KOPT-K1 (cell line): ENCODE measurements at regions not wholly inside any gene's neighbourhood (a gene's known extent, or its start where the extent isn't known, plus 50 kb on each side); places are given as distances from the start of the nearest gene placed in this dataset.
"Not testable (repeated sequence)": the region's sequence is repeated elsewhere in the genome, so short reads cannot be mapped to it uniquely, and the experiment has no call there.

Experiments
- H3K27ac ChIP-seq: fragments of 200-600 bp; sonication (generic); 2 replicates; pipeline ENCODE4 v1.5.1; 2016; ENCODE audit warnings: antibody characterized with exemption, mild to moderate bottlenecking, low read depth, low read length; ENCODE audit not compliant: poor library complexity, severe bottlenecking
- H3K36me3 ChIP-seq: fragments of 200-600 bp; sonication (generic); 2 replicates; pipeline ENCODE4 v1.5.1; 2017; ENCODE audit warnings: antibody characterized with exemption, mild to moderate bottlenecking, low read length, moderate library complexity; ENCODE audit not compliant: insufficient read depth
- H3K9me3 ChIP-seq: fragments of 200-600 bp; sonication (generic); 2 replicates; pipeline ENCODE4 v1.5.1; 2017; ENCODE audit warnings: antibody characterized with exemption, low read length, mild to moderate bottlenecking; ENCODE audit not compliant: insufficient read depth, poor library complexity, severe bottlenecking

DNA sequence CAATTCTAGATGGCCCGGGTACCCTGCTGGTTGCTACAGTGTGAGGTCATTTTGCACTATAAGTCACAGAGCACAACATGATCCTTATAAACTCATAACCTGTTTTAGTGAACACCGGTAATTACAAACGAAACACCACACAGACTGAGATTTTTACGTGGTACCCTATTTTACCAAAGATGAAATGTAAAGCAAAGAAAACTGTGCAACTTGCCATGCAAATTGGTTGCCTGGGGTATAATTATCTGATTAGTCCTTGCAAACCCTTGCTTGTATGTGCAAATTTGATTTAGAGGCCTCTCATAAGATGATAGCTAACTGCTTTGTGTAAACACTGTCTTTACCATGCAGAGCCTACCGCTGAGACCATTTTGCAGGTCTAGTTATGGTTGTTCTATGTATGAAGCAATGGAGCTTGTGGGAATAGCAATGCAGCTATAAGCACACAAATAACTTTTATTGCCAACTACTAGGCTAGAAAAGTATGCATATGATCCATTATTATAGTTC lies 372.1 kb upstream of the FAR2 start:
- Histone ChIP-seq H3K36me3 (no peaks in the 10 kb centered on the region), H3K9me3 (no peaks in the 10 kb centered on the region), H3K27ac (no peak overlapping the region)

DNA sequence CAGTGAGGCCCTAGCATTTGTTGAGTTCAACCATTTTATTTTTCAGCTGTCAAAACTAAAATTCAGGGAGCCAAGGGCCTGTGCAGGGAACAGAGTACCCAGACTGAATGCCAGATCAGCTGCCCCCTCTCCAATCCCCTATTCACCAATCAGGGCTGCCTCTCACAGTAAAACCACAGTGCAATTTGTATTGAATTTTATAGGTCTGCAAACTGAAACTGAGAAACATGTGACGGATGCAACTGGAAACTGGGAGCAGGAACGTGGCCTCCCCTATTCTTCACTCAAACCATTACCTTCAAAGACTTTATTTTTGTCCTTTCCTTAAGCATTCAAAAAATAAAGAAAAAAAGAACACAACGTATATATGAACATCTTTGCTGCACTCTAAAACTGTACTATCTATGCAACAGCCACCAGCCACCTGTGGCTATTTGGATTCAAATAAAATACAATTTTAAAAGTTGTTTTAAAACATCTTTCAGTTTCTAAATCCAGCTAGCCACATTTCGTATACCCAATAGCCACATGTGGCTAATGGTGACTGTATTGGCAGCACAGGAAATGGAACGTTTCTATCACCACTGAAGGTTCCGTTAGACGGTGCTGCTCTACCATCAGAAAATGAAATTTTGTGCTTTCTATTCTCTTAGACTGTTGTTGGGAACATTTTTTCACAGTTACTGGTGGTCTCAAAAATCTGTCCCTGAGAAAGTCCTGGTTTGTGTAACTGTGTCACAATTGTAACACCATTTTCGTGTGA lies 371.3 kb upstream of the FAR2 start:
- H3K9me3 ChIP-seq, result no peaks in the 10 kb centered on the region
- H3K36me3 ChIP-seq, result no peaks in the 10 kb centered on the region
- no peak overlapping the region for H3K27ac ChIP-seq

- no peaks in the 10 kb centered on the region for H3K9me3 ChIP-seq
- H3K27ac ChIP-seq, result no peak overlapping the region
- no peaks in the 10 kb centered on the region for H3K36me3 ChIP-seq
These were observed 369.0 kb upstream of the FAR2 start for GRCh38 chr12:28780096-28780495.

GRCh38 chr12:28780960-28781359 lies 368.1 kb upstream of the FAR2 start:
- Histone ChIP-seq H3K27ac (no peak overlapping the region), H3K9me3 (no peaks in the 10 kb centered on the region), H3K36me3 (no peaks in the 10 kb centered on the region)

DNA sequence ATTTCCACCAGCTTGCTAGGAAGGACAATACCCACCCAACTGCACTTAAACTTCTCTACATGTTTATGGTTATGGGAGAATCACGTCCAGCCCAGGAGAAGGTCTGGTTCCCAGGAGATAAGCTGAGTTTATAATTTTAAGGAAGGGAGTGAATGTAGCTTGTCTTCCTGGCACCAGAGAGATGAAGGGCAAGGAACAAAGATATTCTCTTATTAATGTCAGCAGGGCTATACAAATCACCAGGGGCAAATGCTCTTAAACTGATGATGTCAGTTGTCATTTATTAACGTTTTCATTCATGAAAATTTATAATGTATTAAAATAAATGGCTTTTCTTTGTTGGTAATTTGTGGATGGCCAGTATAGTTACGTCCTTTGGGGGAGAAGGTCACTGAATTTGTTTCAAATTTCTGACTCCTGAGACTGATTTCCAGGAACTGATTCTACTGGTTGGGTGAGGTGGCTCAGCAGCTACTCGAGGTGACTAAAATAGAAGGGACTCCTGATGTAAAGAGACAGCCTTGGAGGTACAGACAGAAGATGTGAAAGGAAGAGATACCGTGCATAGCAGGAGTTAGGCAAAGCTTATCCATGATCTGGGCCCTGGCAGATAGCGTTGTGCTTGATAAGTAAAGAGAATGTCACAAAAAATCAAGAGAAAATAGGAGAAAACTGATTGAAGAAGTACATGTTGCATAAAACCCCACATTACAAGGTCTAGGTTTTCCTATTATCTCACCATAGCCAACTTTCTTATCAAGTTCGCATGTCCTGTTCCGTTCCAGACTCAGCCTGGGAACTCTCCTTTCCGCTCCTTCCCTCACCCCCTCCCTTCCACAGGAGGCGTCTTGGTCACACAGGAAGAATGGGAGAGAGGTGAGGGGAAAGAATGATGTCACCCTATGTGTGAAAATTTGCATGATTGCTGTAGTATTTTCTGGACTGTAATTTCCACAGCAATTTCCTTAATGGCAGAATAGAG lies 367.1 kb upstream of the FAR2 start:
- Histone ChIP-seq H3K27ac (no peak overlapping the region), H3K36me3 (no peaks in the 10 kb centered on the region), H3K9me3 (no peaks in the 10 kb centered on the region)

- Histone ChIP-seq H3K27ac (no peak overlapping the region), H3K36me3 (no peaks in the 10 kb centered on the region), H3K9me3 (no peaks in the 10 kb centered on the region)
These were observed 366.3 kb upstream of the FAR2 start for GRCh38 chr12:28782812-28783211.

DNA sequence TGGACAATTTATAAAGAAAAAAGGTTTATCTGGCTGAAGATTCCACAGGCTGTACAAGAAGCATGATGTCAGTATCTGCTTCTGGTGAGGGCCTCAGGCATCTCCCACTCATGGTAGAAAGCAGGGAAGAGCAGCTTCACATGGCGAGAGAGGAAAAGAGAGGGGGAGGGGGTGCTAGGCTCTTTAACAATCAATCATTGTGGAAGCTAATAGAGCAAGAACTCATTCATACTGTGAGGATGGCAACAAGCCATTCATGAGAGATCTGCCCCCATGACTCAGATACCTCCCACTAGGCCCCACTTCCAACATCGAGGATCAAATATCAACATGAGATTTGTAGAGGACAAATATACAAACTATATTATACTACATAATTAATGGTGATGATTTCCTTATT lies 361.9 kb upstream of the FAR2 start:
- no peaks in the 10 kb centered on the region for H3K9me3 ChIP-seq
- no peak overlapping the region for H3K27ac ChIP-seq
- no peaks in the 10 kb centered on the region for H3K36me3 ChIP-seq

DNA sequence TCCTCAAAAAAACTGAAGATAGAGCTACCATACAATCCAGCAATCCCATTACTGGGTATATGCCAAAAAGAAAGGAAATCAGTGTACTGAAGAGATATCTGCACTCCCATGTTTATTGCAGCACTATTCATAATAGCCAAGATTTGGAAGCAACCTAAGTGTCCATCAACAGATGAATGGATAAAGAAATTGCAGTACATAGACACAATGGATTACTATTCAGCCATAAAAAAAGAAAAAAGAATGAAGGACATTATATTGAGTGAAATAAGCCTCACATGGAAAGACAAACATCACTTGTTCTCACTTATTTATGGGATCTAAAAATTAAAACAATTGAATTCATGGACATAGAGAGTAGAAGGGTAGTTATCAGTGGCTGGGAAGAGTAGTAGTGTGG lies 360.8 kb upstream of the FAR2 start:
- not testable (repeated sequence) for H3K27ac ChIP-seq, H3K36me3 ChIP-seq, H3K9me3 ChIP-seq

- Histone ChIP-seq H3K9me3 (no peaks in the 10 kb centered on the region), H3K36me3 (no peaks in the 10 kb centered on the region), H3K27ac (no peak overlapping the region)
These were observed 355.4 kb upstream of the FAR2 start for GRCh38 chr12:28793581-28794151.

GRCh38 chr12:28794211-28794610 lies 354.9 kb upstream of the FAR2 start:
- no peaks in the 10 kb centered on the region for H3K9me3 ChIP-seq
- H3K27ac ChIP-seq, result no peak overlapping the region
- H3K36me3 ChIP-seq, result no peaks in the 10 kb centered on the region

DNA sequence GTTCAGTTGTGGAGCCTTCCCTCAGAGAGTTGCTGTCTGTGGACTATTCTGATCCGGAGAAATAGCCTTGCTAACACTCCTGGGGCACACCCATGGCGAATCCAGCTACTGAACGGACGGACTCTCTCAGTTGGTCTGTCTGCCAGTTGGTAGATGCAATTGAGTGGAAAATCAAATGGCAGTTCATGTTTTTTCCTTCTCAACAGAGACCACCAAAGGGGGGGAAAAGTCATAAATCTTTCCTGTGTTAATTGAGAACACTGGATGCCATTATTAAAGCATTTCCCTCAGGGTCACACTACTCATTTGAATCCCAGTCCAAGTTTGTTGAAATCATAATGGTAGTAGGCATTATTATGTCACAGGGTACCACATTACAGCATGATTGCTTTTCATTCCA lies 354.3 kb upstream of the FAR2 start:
- H3K36me3 ChIP-seq, result no peaks in the 10 kb centered on the region
- H3K27ac ChIP-seq, result no peak overlapping the region
- H3K9me3 ChIP-seq, result no peaks in the 10 kb centered on the region

DNA sequence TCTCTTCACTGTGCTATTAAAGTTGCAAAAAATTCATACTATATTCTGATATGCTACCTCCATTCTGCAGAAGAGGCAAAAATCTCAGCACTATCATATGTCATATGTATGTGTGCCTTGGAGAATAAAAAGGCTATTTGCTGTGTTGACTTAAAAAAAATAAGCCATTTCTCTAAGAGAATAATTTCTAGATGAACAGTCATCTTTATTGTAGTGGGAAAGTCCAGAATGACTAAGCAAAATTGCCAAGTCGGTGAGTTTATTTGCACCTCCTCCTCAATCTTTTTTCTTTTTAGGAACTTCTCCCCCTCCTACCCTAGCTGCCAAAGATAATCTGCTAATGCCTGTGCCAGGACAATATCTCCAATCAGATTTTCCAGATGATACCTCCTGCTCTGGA lies 353.8 kb upstream of the FAR2 start:
- H3K9me3 ChIP-seq, result no peaks in the 10 kb centered on the region
- no peaks in the 10 kb centered on the region for H3K36me3 ChIP-seq
- H3K27ac ChIP-seq, result no peak overlapping the region

- Histone ChIP-seq H3K27ac (no peak overlapping the region), H3K36me3 (no peaks in the 10 kb centered on the region), H3K9me3 (no peaks in the 10 kb centered on the region)
These were observed 349.7 kb upstream of the FAR2 start for GRCh38 chr12:28799348-28799747.

DNA sequence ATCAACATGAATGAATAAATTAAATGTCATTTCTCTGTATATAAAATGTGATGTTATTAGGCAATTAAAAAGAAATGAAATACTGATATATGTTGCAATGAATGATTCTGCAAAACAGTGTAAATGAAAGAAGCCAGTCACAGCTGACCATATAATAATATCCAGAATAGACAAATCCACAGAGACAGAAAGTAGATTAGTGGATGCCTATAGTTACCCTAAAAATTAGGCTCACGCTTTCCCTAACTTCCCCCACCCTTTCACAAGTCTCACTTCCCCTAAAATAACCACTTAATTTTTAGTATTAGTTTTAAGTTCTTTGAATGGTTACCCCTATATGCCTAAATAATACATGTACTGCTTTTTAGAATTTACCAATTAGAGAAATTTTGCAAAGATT lies 348.9 kb upstream of the FAR2 start:
- H3K27ac ChIP-seq, result no peak overlapping the region

More for the DNA sequence above, 348.9 kb upstream of the FAR2 start:
- H3K9me3 ChIP-seq, result no peaks in the 10 kb centered on the region
- H3K36me3 ChIP-seq, result no peaks in the 10 kb centered on the region
